Prostate gland (tissue), 2 donors: ENCODE measurements at regions not wholly inside any gene's neighbourhood (a gene's known extent, or its start where the extent isn't known, plus 50 kb on each side); places are given as distances from the start of the nearest gene placed in this dataset.

Source experiments
- CTCF ChIP-seq, 4 experiments: fragments of 200-600 bp in 2 of 4; fragments of 450-650 bp in 2 of 4; sonication (generic) in 2 of 4; IDR thresholded peaks; 1 replicate in 3 of 4; 2 replicates in 1 of 4; pipeline ENCODE4 v1.5.1; 2016 to 2019; ENCODE audit warnings: antibody characterized with exemption in 4 of 4, mild to moderate bottlenecking in 2 of 4, moderate library complexity in 2 of 4
- POLR2A ChIP-seq: fragments of 450-650 bp; IDR thresholded peaks from one replicate; pipeline ENCODE4 v1.6.1; 2016; ENCODE audit warnings: antibody characterized with exemption, mild to moderate bottlenecking

- TF ChIP-seq CTCF (IDR thresholded peaks at IDR 0.05) (no peak), POLR2A (no peak)
Measured at GRCh38 chr5:39697881-39698280, 273.1 kb upstream of the DAB2 start.
